Panc1 (cell line): ENCODE measurements at regions not wholly inside any gene's neighbourhood (a gene's known extent, or its start where the extent isn't known, plus 50 kb on each side); places are given as distances from the start of the nearest gene placed in this dataset.

ENCODE experiments used
- CTCF ChIP-seq: fragments of 450-650 bp; IDR thresholded peaks from 2 replicates; pipeline ENCODE4 v1.5.1; 2017; ENCODE audit warnings: mild to moderate bottlenecking
- POLR2AphosphoS5 ChIP-seq: IDR thresholded peaks from 2 replicates; pipeline ENCODE4 v1.6.1; 2012; ENCODE audit warnings: mild to moderate bottlenecking, low read depth, low read length, moderate library complexity
- REST ChIP-seq, 2 experiments: IDR thresholded peaks; 2 replicates each; pipeline ENCODE4 v1.6.1; 2011 to 2012; ENCODE audit warnings: low read depth in 2 of 2, control low read depth in 1 of 2, low read length in 1 of 2, mild to moderate bottlenecking in 1 of 2, moderate library complexity in 1 of 2; ENCODE audit not compliant: insufficient read depth in 1 of 2
- SIN3A ChIP-seq: IDR thresholded peaks from 2 replicates; pipeline ENCODE4 v1.6.1; 2012; ENCODE audit warnings: low read depth, mild to moderate bottlenecking, low read length, moderate library complexity, borderline replicate concordance; ENCODE audit not compliant: insufficient read depth

GRCh38 chr4:17280261-17281018, 231.4 kb downstream of the QDPR start:
- TF ChIP-seq CTCF (no peak), REST (IDR thresholded peaks at IDR 0.05; ENCODE audit: insufficient read depth in 1 of 2, low read depth in 2 of 2, low read length in 1 of 2) (no peak), POLR2AphosphoS5 (no peak), SIN3A (no peak)
